ENCODE measurements at regions not wholly inside any gene's neighbourhood (a gene's known extent, or its start where the extent isn't known, plus 50 kb on each side); places are given as distances from the start of the nearest gene placed in this dataset.

DNA sequence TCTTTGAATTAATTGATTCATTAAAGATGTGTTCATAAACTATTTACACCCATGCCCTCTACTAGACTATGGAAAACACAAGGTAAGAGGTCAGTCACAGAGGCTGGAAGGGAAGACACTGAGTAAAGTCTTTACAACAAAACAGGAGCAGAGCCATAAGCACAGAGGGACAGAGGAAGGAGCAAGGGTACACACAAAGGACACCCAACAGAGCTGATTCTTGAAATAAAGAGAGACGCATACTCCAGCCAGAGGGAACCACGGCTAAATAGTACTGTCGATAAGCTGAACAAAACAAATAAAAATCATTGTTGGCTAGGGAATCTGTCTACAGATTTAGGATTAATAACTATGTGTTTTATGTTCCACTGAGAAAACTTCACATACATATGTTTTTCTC, 289.2 kb downstream of the EFNB2 start:
- TF ChIP-seq, protein P1, sequence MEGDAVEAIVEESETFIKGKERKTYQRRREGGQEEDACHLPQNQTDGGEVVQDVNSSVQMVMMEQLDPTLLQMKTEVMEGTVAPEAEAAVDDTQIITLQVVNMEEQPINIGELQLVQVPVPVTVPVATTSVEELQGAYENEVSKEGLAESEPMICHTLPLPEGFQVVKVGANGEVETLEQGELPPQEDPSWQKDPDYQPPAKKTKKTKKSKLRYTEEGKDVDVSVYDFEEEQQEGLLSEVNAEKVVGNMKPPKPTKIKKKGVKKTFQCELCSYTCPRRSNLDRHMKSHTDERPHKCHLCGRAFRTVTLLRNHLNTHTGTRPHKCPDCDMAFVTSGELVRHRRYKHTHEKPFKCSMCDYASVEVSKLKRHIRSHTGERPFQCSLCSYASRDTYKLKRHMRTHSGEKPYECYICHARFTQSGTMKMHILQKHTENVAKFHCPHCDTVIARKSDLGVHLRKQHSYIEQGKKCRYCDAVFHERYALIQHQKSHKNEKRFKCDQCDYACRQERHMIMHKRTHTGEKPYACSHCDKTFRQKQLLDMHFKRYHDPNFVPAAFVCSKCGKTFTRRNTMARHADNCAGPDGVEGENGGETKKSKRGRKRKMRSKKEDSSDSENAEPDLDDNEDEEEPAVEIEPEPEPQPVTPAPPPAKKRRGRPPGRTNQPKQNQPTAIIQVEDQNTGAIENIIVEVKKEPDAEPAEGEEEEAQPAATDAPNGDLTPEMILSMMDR (conservative IDR thresholded peaks at IDR 0.05; ENCODE audit: low read length) = no peak
- TF ChIP-seq EZH2phosphoT487 (IDR thresholded peaks at IDR 0.05; ENCODE audit: borderline replicate concordance, low read depth, low read length) = no peak

Measured in OCI-LY7 (cell line).